Peyer's patch (tissue), 4 donors: ENCODE measurements at regions not wholly inside any gene's neighbourhood (a gene's known extent, or its start where the extent isn't known, plus 50 kb on each side); places are given as distances from the start of the nearest gene placed in this dataset.

Experiments
- POLR2A ChIP-seq, 2 donors: fragments of 450-650 bp; IDR thresholded peaks; one replicate each; pipeline ENCODE4 v1.5.1; 2017; ENCODE audit warnings: antibody characterized with exemption in 2 of 2, mild to moderate bottlenecking in 2 of 2, moderate library complexity in 2 of 2
- TF ChIP-seq, protein P1 (sequence below), 6 experiments: fragments of 450-650 bp in 4 of 6; fragments of 200-600 bp in 2 of 6; sonication (generic) in 1 of 6; IDR thresholded peaks; one replicate each; pipeline ENCODE4 v1.5.1; 2017 to 2019; ENCODE audit warnings: antibody characterized with exemption in 6 of 6, mild to moderate bottlenecking in 3 of 6, moderate library complexity in 1 of 6

DNA sequence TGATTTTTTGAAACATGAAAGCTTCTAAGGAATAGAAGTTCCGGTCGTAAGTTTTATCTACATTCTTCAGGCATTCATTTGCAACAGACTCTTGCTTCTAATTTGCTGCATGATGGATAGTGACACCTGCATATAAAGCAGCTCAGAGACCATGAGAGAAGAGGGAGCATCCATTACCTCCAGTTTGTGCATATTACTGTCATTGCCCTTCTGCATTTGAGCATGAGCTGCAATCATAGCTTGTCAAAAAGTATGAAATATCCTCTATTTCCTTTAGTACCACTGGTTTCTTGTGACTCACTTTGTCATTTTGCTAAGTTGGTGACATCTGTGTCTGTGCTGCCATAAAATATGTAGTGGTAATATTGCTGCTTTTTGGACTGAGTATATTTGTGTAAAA is 160.1 kb upstream of the STAC start:
- no peak for TF ChIP-seq POLR2A (IDR thresholded peaks at IDR 0.05)
- TF ChIP-seq, protein P1, sequence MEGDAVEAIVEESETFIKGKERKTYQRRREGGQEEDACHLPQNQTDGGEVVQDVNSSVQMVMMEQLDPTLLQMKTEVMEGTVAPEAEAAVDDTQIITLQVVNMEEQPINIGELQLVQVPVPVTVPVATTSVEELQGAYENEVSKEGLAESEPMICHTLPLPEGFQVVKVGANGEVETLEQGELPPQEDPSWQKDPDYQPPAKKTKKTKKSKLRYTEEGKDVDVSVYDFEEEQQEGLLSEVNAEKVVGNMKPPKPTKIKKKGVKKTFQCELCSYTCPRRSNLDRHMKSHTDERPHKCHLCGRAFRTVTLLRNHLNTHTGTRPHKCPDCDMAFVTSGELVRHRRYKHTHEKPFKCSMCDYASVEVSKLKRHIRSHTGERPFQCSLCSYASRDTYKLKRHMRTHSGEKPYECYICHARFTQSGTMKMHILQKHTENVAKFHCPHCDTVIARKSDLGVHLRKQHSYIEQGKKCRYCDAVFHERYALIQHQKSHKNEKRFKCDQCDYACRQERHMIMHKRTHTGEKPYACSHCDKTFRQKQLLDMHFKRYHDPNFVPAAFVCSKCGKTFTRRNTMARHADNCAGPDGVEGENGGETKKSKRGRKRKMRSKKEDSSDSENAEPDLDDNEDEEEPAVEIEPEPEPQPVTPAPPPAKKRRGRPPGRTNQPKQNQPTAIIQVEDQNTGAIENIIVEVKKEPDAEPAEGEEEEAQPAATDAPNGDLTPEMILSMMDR (IDR thresholded peaks at IDR 0.05), result no peak
